Activated B cell treated with CpG ODN at 0.5 μM for 24 hours (primary cell): ENCODE measurements at regions not wholly inside any gene's neighbourhood (a gene's known extent, or its start where the extent isn't known, plus 50 kb on each side); places are given as distances from the start of the nearest gene placed in this dataset.

Source experiments
- ATAC-seq: fragments of 200-7000 bp; cut with Tn5 transposase; one replicate; pipeline ENCODE4 v1.10.0; 2021; ENCODE audit warnings: low read depth, mild to moderate bottlenecking, moderate library complexity
- CTCF ChIA-PET: fragments of 350-600 bp; sonication (Branson Sonifier 250); formaldehyde crosslinking; loops from one replicate; lab custom pipeline; 2021; ENCODE audit warnings: antibody characterized with exemption; lab: Charles Lee
- POLR2A ChIA-PET: fragments of 350-600 bp; sonication (Branson Sonifier 250); formaldehyde crosslinking; loops from one replicate; lab custom pipeline; 2021; ENCODE audit warnings: antibody characterized with exemption; lab: Charles Lee
- DNase-seq: peaks from one replicate; pipeline ENCODE4 v3.0.0; 2022
- H3K27ac Mint-ChIP-seq: one replicate; pipeline ENCODE4 v1.8.0; 2020; ENCODE audit warnings: mixed read lengths
- H3K27me3 Mint-ChIP-seq: one replicate; pipeline ENCODE4 v1.8.0; 2021; ENCODE audit warnings: mixed read lengths
- H3K36me3 Mint-ChIP-seq: one replicate; pipeline ENCODE4 v1.8.0; 2021; ENCODE audit warnings: low read depth, mixed read lengths
- H3K4me1 Mint-ChIP-seq: one replicate; pipeline ENCODE4 v1.8.0; 2021; ENCODE audit warnings: mixed read lengths
- H3K4me3 Mint-ChIP-seq: one replicate; pipeline ENCODE4 v1.8.0; 2020; ENCODE audit warnings: mild to moderate bottlenecking, mixed read lengths
- H3K9me3 Mint-ChIP-seq: one replicate; pipeline ENCODE4 v1.8.0; 2020; ENCODE audit warnings: mixed read lengths
- intact Hi-C: fragments of 100-400 bp; cut with micrococcal nuclease; formaldehyde crosslinking; loops from one replicate; pipeline ENCODE4 v1.15.1; 2024
- TF ChIP-seq, protein P1 (sequence below): fragments of 200-600 bp; IDR thresholded peaks from one replicate; pipeline ENCODE4 v1.8.0; 2022; ENCODE audit warnings: antibody characterized with exemption, mild to moderate bottlenecking

- CTCF ChIA-PET: no interaction called here
- TF ChIP-seq, protein P1, sequence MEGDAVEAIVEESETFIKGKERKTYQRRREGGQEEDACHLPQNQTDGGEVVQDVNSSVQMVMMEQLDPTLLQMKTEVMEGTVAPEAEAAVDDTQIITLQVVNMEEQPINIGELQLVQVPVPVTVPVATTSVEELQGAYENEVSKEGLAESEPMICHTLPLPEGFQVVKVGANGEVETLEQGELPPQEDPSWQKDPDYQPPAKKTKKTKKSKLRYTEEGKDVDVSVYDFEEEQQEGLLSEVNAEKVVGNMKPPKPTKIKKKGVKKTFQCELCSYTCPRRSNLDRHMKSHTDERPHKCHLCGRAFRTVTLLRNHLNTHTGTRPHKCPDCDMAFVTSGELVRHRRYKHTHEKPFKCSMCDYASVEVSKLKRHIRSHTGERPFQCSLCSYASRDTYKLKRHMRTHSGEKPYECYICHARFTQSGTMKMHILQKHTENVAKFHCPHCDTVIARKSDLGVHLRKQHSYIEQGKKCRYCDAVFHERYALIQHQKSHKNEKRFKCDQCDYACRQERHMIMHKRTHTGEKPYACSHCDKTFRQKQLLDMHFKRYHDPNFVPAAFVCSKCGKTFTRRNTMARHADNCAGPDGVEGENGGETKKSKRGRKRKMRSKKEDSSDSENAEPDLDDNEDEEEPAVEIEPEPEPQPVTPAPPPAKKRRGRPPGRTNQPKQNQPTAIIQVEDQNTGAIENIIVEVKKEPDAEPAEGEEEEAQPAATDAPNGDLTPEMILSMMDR: no peak
- intact Hi-C loops: no loop called here
- Mint-ChIP-seq H3K9me3 (no peaks in the 10 kb centered on the region), H3K27me3 (peaks cover 9% of the 10 kb centered on the region), H3K36me3 (no peaks in the 10 kb centered on the region), H3K4me1 (no peaks in the 10 kb centered on the region), H3K27ac (no peak overlapping the region), H3K4me3 (no peak overlapping the region)
- DNase-seq (no peak), ATAC-seq (no peak)
- POLR2A ChIA-PET: no interaction called here
Measured at GRCh38 chr2:167827352-167828097, 419.9 kb downstream of the STK39 start.

GRCh38 chr2:167826906-167827305 lies 420.5 kb downstream of the STK39 start:
- ChIA-PET CTCF (no interaction called here), POLR2A (no interaction called here)
- no peaks in the 10 kb centered on the region for H3K9me3 Mint-ChIP-seq
- TF ChIP-seq, protein P1: no peak
- DNase-seq: no peak
- no peak for ATAC-seq
- no peaks in the 10 kb centered on the region for H3K4me1 Mint-ChIP-seq
- no peak overlapping the region for H3K27ac Mint-ChIP-seq
- peaks cover 9% of the 10 kb centered on the region for H3K27me3 Mint-ChIP-seq
- intact Hi-C loops: no loop called here
- H3K36me3 Mint-ChIP-seq: no peaks in the 10 kb centered on the region
- H3K4me3 Mint-ChIP-seq: no peak overlapping the region

DNA sequence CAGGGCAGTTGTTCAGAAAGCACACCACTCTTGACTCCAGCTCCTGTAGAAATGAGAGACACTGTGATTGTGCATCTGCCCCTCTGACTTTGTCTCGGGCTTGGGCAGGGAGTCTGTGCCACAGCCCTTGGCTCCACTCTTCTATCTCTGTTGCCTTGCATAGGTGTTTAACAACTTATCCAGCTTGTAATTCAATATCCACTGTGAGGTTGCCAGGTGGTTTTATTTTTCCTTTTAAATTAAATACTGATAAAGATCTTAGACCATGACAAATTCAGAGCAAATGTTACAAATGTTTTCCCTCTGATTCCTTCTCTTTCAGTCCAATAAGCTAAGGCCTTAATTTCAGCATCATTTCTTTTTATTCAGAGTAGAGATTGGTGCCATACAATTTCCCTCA lies 421.7 kb downstream of the STK39 start:
- CTCF ChIA-PET: no interaction called here
- H3K27ac Mint-ChIP-seq: no peak overlapping the region
- no peaks in the 10 kb centered on the region for H3K36me3 Mint-ChIP-seq

GRCh38 chr2:167822690-167823465 lies 424.5 kb downstream of the STK39 start:
- TF ChIP-seq, protein P1: no peak
- H3K4me3 Mint-ChIP-seq: no peak overlapping the region
- H3K9me3 Mint-ChIP-seq: no peaks in the 10 kb centered on the region
- no peak for ATAC-seq
- no peak overlapping the region for H3K27ac Mint-ChIP-seq
- H3K27me3 Mint-ChIP-seq: no peaks in the 10 kb centered on the region
- intact Hi-C loops: no loop called here
- POLR2A ChIA-PET: no interaction called here
- no peak for DNase-seq
- CTCF ChIA-PET: no interaction called here
- no peaks in the 10 kb centered on the region for H3K36me3 Mint-ChIP-seq
- no peaks in the 10 kb centered on the region for H3K4me1 Mint-ChIP-seq

More for the DNA sequence above, 421.7 kb downstream of the STK39 start:
- POLR2A ChIA-PET: no interaction called here
- DNase-seq (no peak), ATAC-seq (no peak)
- Mint-ChIP-seq H3K27me3 (peaks cover 4% of the 10 kb centered on the region), H3K4me3 (no peak overlapping the region), H3K4me1 (no peaks in the 10 kb centered on the region), H3K9me3 (no peaks in the 10 kb centered on the region)
- intact Hi-C loops: no loop called here
- TF ChIP-seq, protein P1: no peak

GRCh38 chr2:167820488-167820887 lies 426.9 kb downstream of the STK39 start:
- Mint-ChIP-seq H3K4me1 (no peaks in the 10 kb centered on the region), H3K27ac (no peak overlapping the region), H3K4me3 (no peak overlapping the region), H3K27me3 (no peaks in the 10 kb centered on the region), H3K9me3 (no peaks in the 10 kb centered on the region), H3K36me3 (no peaks in the 10 kb centered on the region)
- no peak for ATAC-seq
- ChIA-PET CTCF (no interaction called here), POLR2A (no interaction called here)
- intact Hi-C loops: no loop called here
- DNase-seq: no peak
- TF ChIP-seq, protein P1: no peak
